ENCODE measurements at regions not wholly inside any gene's neighbourhood (a gene's known extent, or its start where the extent isn't known, plus 50 kb on each side); places are given as distances from the start of the nearest gene placed in this dataset.
"Not testable (repeated sequence)": the region's sequence is repeated elsewhere in the genome, so short reads cannot be mapped to it uniquely, and the experiment has no call there.

DNA sequence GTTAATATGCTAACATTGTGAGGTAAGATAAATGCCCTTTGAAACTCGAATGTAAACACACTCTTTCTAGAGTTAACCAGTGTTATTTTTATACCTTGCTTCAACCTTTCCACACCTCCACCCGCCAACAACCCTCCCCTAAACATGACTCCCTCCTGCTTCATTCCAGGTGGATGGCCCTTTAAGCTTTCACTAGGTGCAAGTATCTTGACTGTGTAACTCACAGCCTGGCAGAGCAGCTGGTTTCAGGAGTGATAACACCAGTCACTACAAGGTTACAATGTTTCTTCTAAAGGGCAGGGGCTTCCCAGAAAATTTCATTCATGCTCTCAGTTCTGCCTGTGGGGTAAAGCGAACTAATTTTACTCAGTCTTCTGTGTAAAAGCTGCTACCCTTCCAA lies 318.1 kb upstream of the FRG1 start:
- H3K4me3 ChIP-seq (ENCODE audit: control insufficient read depth, low read depth, low read length); DNase-seq (ENCODE audit: low read depth): not testable (repeated sequence)

DNA sequence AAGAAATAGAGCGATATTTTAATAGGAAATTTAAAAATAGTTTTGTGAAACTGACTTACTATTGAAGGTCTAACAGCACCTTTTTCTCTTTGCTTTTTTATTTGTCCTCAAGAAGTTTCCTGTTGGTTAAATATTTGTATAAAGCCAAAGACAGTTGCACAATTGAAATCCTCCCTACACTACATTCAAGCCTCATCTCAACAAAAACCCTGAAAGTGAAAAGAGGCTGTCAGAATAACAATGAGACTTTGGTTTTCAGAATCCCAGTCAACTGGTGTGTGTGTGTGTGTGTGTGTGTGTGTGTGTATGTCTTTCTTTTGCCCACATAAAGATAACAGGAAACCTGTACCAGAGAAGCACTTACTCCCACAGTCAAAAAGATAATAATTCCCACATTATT lies 313.6 kb upstream of the FRG1 start:
- not testable (repeated sequence) for DNase-seq (ENCODE audit: low read depth); H3K4me3 ChIP-seq (ENCODE audit: control insufficient read depth, low read depth, low read length)

DNA sequence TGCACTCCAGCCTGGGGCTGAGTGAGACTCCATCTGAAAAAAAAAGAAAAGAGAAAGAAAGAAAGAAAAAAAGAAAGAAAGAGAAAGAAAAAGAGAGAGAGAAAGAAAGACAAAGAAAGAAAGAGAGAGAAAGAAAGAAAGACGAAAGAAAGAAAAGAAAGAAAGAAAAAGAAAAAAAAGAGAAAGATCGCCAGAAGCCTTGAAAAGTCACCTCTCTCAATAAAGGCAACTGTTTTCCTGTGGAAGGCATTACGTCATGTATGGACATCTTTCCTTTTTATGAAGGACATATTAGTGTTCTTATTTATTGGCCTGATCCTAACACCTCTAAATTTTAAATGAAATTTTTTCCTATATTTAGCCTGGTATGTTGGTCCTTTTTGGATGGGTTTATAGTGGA lies 310.9 kb upstream of the FRG1 start:
- not testable (repeated sequence) for DNase-seq (ENCODE audit: low read depth); H3K4me3 ChIP-seq (ENCODE audit: control insufficient read depth, low read depth, low read length)

DNA sequence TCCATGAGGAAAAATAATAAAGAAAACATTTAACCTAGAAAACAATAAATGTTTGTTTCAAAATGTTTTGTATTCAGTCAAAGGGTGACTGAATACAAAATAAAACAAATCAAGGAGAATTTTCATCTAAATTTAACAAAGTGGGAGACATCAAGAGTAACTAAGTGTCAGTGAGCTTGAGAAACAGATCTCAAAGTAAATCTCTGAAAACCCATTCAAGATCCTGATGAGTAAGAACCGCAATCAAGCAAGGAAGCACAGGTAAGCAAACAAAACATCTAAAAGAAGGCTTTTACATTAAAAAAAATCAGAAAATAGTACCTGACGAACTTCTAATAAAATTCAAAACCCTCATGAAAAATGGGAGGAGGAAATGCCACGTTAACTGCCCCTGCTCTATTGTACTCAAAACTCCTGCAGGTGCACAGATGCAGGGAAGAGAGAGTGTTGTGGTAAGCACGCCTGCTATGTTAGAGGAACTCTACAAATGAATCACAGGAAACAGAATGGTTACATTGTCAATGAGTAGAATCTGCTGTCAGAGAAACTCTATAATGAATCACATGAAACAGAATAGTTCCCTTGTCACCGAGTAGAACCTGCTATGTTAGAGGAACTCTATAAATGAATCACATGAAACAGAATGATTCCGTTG lies 309.6 kb upstream of the FRG1 start:
- not testable (repeated sequence) for H3K4me3 ChIP-seq (ENCODE audit: control insufficient read depth, low read depth, low read length); DNase-seq (ENCODE audit: low read depth)

DNA sequence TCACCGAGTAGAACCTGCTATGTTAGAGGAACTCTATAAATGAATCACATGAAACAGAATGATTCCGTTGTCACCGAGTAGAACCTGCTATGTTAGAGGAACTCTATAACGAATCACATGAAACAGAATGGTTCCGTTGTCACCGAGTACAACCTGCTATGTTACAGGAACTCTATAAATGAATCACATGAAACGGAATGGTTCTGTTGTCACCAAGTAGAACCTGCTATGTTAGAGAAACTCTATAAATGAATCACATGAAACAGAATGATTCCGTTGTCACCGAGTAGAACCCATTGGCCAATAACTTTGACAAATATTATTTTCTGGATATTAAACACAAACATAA lies 309.1 kb upstream of the FRG1 start:
- not testable (repeated sequence) for H3K4me3 ChIP-seq (ENCODE audit: control insufficient read depth, low read depth, low read length); DNase-seq (ENCODE audit: low read depth)

DNA sequence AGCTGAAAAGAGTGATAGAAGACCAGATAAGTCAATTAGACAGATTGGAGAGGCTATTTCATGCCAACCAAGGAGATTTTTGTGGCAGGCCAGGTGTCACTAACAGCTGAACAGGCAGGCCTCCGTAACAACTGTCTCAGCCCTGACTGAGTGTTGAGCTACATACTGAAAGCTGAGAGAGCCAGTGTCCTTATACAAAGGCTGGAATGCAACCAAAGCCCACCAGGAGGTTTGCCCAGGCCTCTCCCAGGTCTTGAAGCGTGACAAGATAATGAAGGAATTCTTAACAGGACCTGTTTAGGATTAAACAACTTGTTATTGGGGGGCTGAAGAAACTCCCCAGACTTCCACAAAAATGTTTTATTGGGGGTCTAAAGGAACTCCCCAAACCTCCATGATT lies 290.2 kb upstream of the FRG1 start:
- H3K4me3 ChIP-seq (ENCODE audit: control insufficient read depth, low read depth, low read length); DNase-seq (ENCODE audit: low read depth): not testable (repeated sequence)

DNA sequence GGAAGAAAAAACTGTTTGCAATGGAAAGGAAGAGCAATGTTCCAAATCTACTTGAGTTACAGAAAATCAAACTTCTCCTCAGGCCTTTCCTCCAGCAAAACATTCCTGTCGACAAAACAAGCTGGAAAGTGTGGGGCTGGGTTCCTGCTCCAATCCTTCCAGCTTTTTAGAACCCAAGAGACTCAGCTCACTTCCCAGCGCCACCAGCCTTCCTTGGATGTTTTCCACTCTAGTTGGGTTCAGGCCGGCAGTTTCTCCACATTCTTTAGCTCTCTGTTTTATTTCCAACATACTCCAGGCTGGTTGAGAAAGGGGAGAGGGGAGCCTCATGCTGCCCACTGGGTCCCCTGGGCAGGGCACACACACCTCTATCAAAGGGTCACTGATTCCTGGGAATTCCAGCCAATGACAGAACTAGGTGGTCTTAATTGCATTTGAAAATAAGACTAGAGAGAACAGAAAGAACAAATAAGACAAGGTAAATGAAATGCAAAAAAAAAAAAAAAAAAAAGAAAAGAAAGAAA lies 287.5 kb upstream of the FRG1 start:
- not testable (repeated sequence) for DNase-seq (ENCODE audit: low read depth); H3K4me3 ChIP-seq (ENCODE audit: control insufficient read depth, low read depth, low read length)

DNA sequence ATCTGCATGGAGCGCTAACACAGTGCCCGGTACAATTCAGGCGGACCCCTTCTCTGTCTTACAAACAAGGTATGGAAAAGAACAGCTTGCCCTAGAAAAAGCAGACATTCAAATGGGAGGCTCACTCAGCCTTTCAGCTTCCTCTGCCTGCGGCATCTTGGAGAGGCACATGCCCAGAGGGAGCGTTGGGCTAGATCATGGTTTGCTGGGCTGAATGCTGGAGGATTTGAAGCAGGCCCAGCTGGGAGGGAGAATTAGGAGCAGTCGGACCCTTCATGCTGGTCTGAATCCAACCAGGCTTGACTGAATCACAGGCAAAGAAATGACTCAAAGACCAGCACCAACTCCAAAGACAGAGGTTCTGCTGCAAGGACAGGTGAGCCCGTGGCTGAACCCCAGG lies 286.7 kb upstream of the FRG1 start:
- H3K4me3 ChIP-seq (ENCODE audit: control insufficient read depth, low read depth, low read length); DNase-seq (ENCODE audit: low read depth): not testable (repeated sequence)

DNA sequence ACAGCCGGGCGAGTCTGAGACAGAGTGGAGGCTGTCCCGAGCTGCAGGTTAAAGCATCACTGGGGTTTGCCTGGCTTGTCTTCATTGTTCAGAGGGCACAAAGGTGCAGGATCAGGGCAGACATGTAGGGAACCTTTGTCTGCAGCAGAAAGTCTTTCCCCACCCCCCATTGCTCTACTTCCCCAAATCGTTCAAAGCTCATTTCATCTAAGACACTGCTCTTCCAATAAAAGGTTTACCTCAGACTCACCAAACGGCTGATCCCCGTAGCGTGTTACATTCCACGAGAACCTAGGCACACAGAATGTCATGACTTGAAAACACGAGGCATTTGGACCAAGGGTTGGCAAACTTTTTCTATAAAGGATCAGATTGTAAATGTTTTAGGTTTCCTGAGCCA lies 286.3 kb upstream of the FRG1 start:
- not testable (repeated sequence) for DNase-seq (ENCODE audit: low read depth); H3K4me3 ChIP-seq (ENCODE audit: control insufficient read depth, low read depth, low read length)

DNA sequence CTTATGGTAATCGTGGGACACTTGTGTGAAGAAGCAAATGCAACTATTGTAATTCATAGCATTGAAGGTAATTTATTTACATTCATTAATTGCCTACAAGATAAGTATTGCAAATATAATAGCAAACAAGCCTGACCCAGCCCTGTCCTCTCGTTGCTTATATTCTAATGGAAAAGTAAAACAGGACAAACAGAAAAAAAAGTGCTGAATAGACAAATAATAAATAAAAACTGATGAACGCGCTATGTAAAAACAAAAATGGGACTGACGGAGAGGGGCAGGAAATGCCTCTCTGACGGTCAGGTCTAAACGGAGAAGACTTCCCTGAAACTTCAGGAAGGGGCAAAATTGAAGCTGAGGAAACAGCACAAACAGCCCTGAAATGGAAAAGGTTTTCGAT lies 284.9 kb upstream of the FRG1 start:
- not testable (repeated sequence) for H3K4me3 ChIP-seq (ENCODE audit: control insufficient read depth, low read depth, low read length); DNase-seq (ENCODE audit: low read depth)

DNA sequence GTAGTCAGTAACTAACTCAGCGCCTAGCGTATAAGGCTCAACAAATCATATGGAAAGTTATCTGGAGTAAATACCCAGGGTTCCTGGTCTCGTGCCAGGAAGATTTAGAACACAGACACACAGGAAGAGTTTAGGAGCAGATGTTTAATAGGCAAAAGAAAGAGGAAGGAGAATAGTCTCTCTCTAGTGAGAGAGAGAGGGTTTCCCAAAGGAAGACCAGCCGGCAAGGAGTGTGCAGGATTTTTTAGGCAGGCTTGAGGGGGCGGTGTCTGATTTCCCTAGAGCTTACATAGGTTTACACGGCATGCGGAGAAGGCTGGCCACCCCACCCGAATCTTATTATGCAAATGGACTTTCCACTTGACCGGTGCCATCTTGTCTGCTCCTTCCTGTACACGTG lies 284.0 kb upstream of the FRG1 start:
- H3K4me3 ChIP-seq (ENCODE audit: control insufficient read depth, low read depth, low read length), result no peak overlapping the region
- DNase-seq (ENCODE audit: low read depth), result no peak
- TF ChIP-seq, protein P1, sequence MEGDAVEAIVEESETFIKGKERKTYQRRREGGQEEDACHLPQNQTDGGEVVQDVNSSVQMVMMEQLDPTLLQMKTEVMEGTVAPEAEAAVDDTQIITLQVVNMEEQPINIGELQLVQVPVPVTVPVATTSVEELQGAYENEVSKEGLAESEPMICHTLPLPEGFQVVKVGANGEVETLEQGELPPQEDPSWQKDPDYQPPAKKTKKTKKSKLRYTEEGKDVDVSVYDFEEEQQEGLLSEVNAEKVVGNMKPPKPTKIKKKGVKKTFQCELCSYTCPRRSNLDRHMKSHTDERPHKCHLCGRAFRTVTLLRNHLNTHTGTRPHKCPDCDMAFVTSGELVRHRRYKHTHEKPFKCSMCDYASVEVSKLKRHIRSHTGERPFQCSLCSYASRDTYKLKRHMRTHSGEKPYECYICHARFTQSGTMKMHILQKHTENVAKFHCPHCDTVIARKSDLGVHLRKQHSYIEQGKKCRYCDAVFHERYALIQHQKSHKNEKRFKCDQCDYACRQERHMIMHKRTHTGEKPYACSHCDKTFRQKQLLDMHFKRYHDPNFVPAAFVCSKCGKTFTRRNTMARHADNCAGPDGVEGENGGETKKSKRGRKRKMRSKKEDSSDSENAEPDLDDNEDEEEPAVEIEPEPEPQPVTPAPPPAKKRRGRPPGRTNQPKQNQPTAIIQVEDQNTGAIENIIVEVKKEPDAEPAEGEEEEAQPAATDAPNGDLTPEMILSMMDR (IDR thresholded peaks at IDR 0.05; ENCODE audit: control insufficient read depth, insufficient read depth, low read depth, low read length, missing control alignments), result no peak

DNA sequence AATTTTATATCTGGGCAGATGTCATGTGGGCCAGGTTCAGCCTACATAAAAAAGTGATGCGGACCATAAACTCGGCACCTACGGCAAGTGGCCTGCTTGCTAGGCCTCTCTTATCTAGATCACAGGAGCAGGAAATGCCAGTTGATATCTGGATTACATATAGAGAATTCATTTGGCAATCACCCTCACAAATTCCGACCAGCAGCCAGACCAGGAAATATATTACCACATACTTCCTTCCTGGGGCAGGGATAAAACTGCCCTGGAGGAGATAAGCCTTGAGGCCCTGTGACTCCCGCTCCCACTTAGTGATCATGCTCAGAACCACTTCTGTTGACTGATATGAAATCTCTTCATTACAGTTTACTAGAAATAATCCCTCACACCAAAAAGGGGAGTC lies 282.4 kb upstream of the FRG1 start:
- H3K4me3 ChIP-seq (ENCODE audit: control insufficient read depth, low read depth, low read length); DNase-seq (ENCODE audit: low read depth): not testable (repeated sequence)

DNA sequence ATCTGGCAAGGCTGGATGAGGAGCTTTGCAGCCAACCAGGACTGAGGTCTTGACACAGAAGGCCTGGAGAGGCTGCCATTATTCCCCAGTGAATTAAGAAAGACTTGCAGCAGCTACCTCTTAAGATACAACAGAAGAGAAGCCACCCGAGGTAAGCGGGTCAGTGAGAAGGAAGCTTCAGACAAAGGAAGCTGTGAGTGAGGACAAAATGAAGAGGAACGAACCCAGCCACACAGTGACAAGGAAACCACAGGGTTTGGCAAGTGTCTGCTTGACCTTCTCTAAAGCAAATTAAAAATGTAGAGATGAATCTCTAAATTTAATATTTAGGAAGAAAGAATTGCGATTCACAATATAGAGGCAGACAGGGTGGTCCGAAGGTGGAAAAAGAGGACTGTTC lies 281.8 kb upstream of the FRG1 start:
- DNase-seq (ENCODE audit: low read depth), result not testable (repeated sequence)

DNA sequence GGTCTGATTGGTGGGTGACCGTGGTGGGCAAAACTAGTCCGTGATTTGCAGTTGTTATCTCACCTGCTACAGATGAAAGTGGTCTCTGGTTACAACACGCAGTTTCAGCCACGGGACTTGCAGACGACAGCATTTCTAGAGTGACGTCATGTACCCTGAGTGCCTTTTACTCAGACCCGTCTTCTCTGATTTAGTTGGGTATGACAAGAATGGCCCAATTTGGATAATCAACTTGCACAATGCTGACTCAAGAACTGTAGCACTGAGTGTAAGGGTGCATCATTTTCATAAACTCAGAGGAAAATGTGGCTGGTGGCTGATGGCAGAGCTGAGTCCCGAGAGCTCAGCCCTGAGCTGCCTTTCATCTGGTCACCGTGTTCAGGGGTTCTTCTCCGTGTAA lies 281.4 kb upstream of the FRG1 start:
- H3K4me3 ChIP-seq (ENCODE audit: control insufficient read depth, low read depth, low read length), result no peak overlapping the region
- DNase-seq (ENCODE audit: low read depth), result no peak

More for the DNA sequence above, 281.8 kb upstream of the FRG1 start:
- H3K4me3 ChIP-seq (ENCODE audit: control insufficient read depth, low read depth, low read length), result not testable (repeated sequence)

More for the DNA sequence above, 281.4 kb upstream of the FRG1 start:
- TF ChIP-seq, protein P1 (IDR thresholded peaks at IDR 0.05; ENCODE audit: control insufficient read depth, insufficient read depth, low read depth, low read length, missing control alignments), result no peak

Measured in AG09309 (cell line).